Caco-2 (cell line): ENCODE measurements at regions not wholly inside any gene's neighbourhood (a gene's known extent, or its start where the extent isn't known, plus 50 kb on each side); places are given as distances from the start of the nearest gene placed in this dataset.

Source experiments
- BruUV-seq: library from RNA; stranded (reverse); fragments of 400-500 nt; replicated peaks from 2 replicates; lab custom pipeline; 2021; lab: Mats Ljungman, UMichigan
- CTCF ChIA-PET: fragments of 300-600 bp; sonication (Branson Sonifier 250); formaldehyde crosslinking; loops from one replicate; lab custom pipeline; 2022; ENCODE audit warnings: antibody characterized with exemption; lab: Charles Lee
- POLR2A ChIA-PET: fragments of 300-600 bp; sonication (Branson Sonifier 250); formaldehyde crosslinking; loops from one replicate; lab custom pipeline; 2022; ENCODE audit warnings: antibody characterized with exemption; lab: Charles Lee
- DNase-seq, 2 experiments: peaks; one replicate each; pipeline versions ENCODE4 v3.0.0 to v3.0.0-alpha.2; 2020 to 2022
- H3K27me3 ChIP-seq: replicated peaks from 2 replicates; pipeline ENCODE4 v1.6.0; 2011; ENCODE audit warnings: low read length; ENCODE audit not compliant: control insufficient read depth, insufficient read depth
- H3K36me3 ChIP-seq: 2 replicates; pipeline ENCODE4 v1.5.1; 2011; ENCODE audit warnings: low read length; ENCODE audit not compliant: control insufficient read depth, insufficient read depth
- H3K4me1 ChIP-seq: fragments of 250-450 bp; sonication (Bioruptor Pico); 2 replicates; pipeline ENCODE4 v1.5.1; 2020; ENCODE audit warnings: mild to moderate bottlenecking
- H3K4me3 ChIP-seq: 2 replicates; pipeline ENCODE4 v1.5.1; 2011; ENCODE audit warnings: low read depth, mild to moderate bottlenecking, control low read depth, low read length
- H3K9me3 ChIP-seq: fragments of 250-450 bp; sonication (Bioruptor Pico); 2 replicates; pipeline ENCODE4 v1.5.1; 2020; ENCODE audit warnings: mild to moderate bottlenecking, moderate library complexity
- H3K27ac Mint-ChIP-seq: one replicate; pipeline ENCODE4 v1.8.0; 2022; ENCODE audit warnings: mixed read lengths; ENCODE audit not compliant: unreplicated experiment
- H3K27me3 Mint-ChIP-seq: one replicate; pipeline ENCODE4 v1.8.0; 2022; ENCODE audit warnings: mixed read lengths; ENCODE audit not compliant: insufficient read depth, unreplicated experiment
- H3K36me3 Mint-ChIP-seq: one replicate; pipeline ENCODE4 v1.8.0; 2022; ENCODE audit warnings: mild to moderate bottlenecking, mixed read lengths; ENCODE audit not compliant: insufficient read depth, unreplicated experiment
- H3K4me1 Mint-ChIP-seq: one replicate; pipeline ENCODE4 v1.8.0; 2022; ENCODE audit warnings: low read depth, mixed read lengths; ENCODE audit not compliant: unreplicated experiment
- H3K4me3 Mint-ChIP-seq: one replicate; pipeline ENCODE4 v1.8.0; 2022; ENCODE audit warnings: mild to moderate bottlenecking, moderate library complexity, mixed read lengths; ENCODE audit not compliant: unreplicated experiment
- H3K9me3 Mint-ChIP-seq: one replicate; pipeline ENCODE4 v1.8.0; 2022; ENCODE audit warnings: mixed read lengths; ENCODE audit not compliant: unreplicated experiment
- CTCF ChIP-seq, 2 experiments: fragments of 200-600 bp in 1 of 2; IDR thresholded peaks; 1 replicate in 1 of 2; 2 replicates in 1 of 2; pipeline versions ENCODE4 v1.5.1 to v1.8.0; 2011 to 2022; ENCODE audit warnings: antibody characterized with exemption in 1 of 2, control low read depth in 1 of 2, inconsistent platforms in 1 of 2, low read depth in 1 of 2, low read length in 1 of 2, mild to moderate bottlenecking in 1 of 2, moderate library complexity in 1 of 2; ENCODE audit not compliant: insufficient read depth in 1 of 2, severe bottlenecking in 1 of 2, unreplicated experiment in 1 of 2
- intact Hi-C: fragments of 100-400 bp; cut with micrococcal nuclease; formaldehyde crosslinking; loops from one replicate; pipeline ENCODE4 v1.10.0; 2022; ENCODE audit not compliant: unreplicated experiment

- peaks cover 7% of the 10 kb centered on the region for H3K4me1 Mint-ChIP-seq
- no peak for TF ChIP-seq CTCF (IDR thresholded peaks at IDR 0.05; ENCODE audit: insufficient read depth in 1 of 2, low read depth in 1 of 2, low read length in 1 of 2, severe bottlenecking in 1 of 2, unreplicated experiment in 1 of 2)
- H3K36me3 Mint-ChIP-seq: no peaks in the 10 kb centered on the region
- H3K4me1 ChIP-seq: peaks cover 21% of the 10 kb centered on the region
- BruUV-seq: no TSS peak
- POLR2A ChIA-PET: no interaction called here
- peak overlapping the region; percentile 22 for H3K27ac Mint-ChIP-seq
- CTCF ChIA-PET: interaction anchor here (1.3 to 1.4 kb wide), 2 partner anchors 80 kb away, joined by 3 read pairs; no protein-coding TSS in a partner anchor
- H3K9me3 ChIP-seq: no peaks in the 10 kb centered on the region
- H3K9me3 Mint-ChIP-seq: no peaks in the 10 kb centered on the region
- H3K4me3 ChIP-seq: no peak overlapping the region
- H3K4me3 Mint-ChIP-seq: no peak overlapping the region
- DNase-seq: no peak
- H3K27me3 ChIP-seq: no peaks in the 10 kb centered on the region
- peaks cover 1% of the 10 kb centered on the region; the same call in 1 of the 2 replicates for H3K36me3 ChIP-seq
- H3K27me3 Mint-ChIP-seq: no peaks in the 10 kb centered on the region
- intact Hi-C loops: no loop called here
Measured at GRCh38 chr16:85194307-85195270, 82.3 kb upstream of the CIBAR2 start.

GRCh38 chr16:85195271-85195647 lies 83.0 kb upstream of the CIBAR2 start:
- no peak for DNase-seq
- no peaks in the 10 kb centered on the region for H3K9me3 ChIP-seq
- H3K36me3 ChIP-seq: peaks cover 1% of the 10 kb centered on the region; the same call in 1 of the 2 replicates
- BruUV-seq: no TSS peak
- TF ChIP-seq CTCF (IDR thresholded peaks at IDR 0.05; ENCODE audit: insufficient read depth in 1 of 2, low read depth in 1 of 2, low read length in 1 of 2, severe bottlenecking in 1 of 2, unreplicated experiment in 1 of 2): no peak
- H3K27ac Mint-ChIP-seq: peak overlapping the region; percentile 22
- no peak overlapping the region for H3K4me3 Mint-ChIP-seq
- intact Hi-C loops: no loop called here
- POLR2A ChIA-PET: no interaction called here
- H3K27me3 ChIP-seq: no peaks in the 10 kb centered on the region
- no peak overlapping the region for H3K4me3 ChIP-seq
- no peaks in the 10 kb centered on the region for H3K36me3 Mint-ChIP-seq
- peaks cover 28% of the 10 kb centered on the region for H3K4me1 ChIP-seq
- CTCF ChIA-PET: interaction anchor here (1.3 kb wide), 1 partner anchor 80 kb away, joined by 3 read pairs; no protein-coding TSS in a partner anchor
- H3K9me3 Mint-ChIP-seq: no peaks in the 10 kb centered on the region
- H3K27me3 Mint-ChIP-seq: no peaks in the 10 kb centered on the region
- peaks cover 14% of the 10 kb centered on the region for H3K4me1 Mint-ChIP-seq

GRCh38 chr16:85195900-85196772 lies 83.9 kb upstream of the CIBAR2 start:
- CTCF ChIA-PET: interaction anchor here (0.6 to 1.3 kb wide), 3 partner anchors 58 to 363 kb away, joined by 3 read pairs; no protein-coding TSS in a partner anchor
- Histone ChIP-seq H3K4me1 (peaks cover 36% of the 10 kb centered on the region), H3K4me3 (no peak overlapping the region), H3K36me3 (peaks cover 1% of the 10 kb centered on the region; the same call in 1 of the 2 replicates), H3K27me3 (no peaks in the 10 kb centered on the region), H3K9me3 (no peaks in the 10 kb centered on the region)
- DNase-seq: no peak
- H3K9me3 Mint-ChIP-seq: no peaks in the 10 kb centered on the region
- H3K36me3 Mint-ChIP-seq: no peaks in the 10 kb centered on the region
- peaks cover 22% of the 10 kb centered on the region for H3K4me1 Mint-ChIP-seq
- H3K4me3 Mint-ChIP-seq: no peak overlapping the region
- intact Hi-C loops: no loop called here
- BruUV-seq: no TSS peak
- H3K27me3 Mint-ChIP-seq: no peaks in the 10 kb centered on the region
- no peak for TF ChIP-seq CTCF (IDR thresholded peaks at IDR 0.05; ENCODE audit: insufficient read depth in 1 of 2, low read depth in 1 of 2, low read length in 1 of 2, severe bottlenecking in 1 of 2, unreplicated experiment in 1 of 2)
- POLR2A ChIA-PET: no interaction called here
- H3K27ac Mint-ChIP-seq: peak overlapping the region; percentile 22
